GOT3 (cell line): ENCODE measurements at regions not wholly inside any gene's neighbourhood (a gene's known extent, or its start where the extent isn't known, plus 50 kb on each side); places are given as distances from the start of the nearest gene placed in this dataset.

Source experiments
- DNase-seq: peaks from one replicate; lab custom pipeline; 2025; ENCODE audit warnings: mixed read lengths; lab: John Stamatoyannopoulos, UW

GRCh38 chr14:76307786-76308780 is 67.9 kb upstream of the ESRRB start:
- DNase-seq, result no peak

DNA sequence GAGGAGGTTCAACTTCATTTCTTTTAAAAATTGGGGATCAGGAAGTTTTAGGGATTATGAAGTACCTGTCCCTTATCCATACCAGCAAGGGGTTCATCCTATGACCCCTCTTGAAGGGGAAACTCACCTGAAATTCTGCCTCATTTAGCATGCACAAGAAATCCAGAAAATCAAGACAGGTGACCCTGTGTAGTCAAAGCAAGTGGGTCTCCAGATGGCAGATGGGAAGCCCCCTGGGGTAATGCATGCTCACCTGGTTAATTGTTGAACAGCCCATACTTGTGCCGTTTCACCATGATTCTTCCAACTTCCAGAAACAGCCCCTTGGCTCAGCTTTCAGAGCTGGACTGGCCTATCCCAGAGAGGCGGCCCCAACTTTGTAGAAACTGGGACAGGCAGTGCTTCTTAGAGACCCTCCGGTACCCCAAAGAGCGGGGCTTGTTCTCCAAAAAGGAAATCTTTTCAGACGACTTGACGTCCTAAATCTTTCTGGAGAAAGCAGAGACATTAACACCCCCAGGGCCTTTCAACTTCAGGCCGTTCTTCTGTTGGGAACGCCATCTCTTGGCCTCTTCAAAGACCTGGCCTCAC is 66.3 kb upstream of the ESRRB start:
- no peak for DNase-seq

DNA sequence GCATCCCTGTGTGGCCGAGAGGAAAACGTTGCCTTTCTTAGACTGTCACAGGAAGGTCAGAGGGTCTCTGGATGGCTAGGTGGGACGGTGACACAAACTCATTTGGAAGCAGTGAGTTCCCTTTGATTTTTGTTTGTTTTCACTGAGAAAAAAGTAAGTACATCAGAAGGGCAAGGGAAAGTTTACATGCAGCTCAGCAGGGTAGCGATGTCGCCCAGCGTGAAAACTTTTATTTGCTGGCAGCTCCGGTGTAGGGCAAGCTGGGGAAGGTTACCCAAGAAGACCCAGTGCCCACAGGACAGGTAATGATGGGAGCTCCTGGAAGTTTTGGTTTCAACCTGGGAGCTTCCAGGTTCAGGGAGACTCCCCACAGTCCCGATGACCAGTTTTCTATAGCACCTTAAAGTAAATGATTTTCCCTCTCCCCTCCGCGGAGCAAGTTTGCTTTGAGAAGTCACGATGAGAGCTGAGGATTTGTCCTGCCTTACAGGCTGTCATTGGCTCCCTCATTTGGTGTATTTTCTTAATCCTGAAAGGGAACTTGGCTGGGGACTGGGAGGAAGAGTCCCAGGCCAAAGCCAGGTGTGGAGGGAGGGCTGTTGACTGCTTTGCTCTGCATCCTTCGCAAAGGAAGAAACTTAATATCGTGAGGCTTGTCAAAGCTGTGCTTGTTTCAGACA is 64.7 kb upstream of the ESRRB start:
- DNase-seq, result no peak

GRCh38 chr14:76312821-76313220 is 63.1 kb upstream of the ESRRB start:
- no peak for DNase-seq

DNA sequence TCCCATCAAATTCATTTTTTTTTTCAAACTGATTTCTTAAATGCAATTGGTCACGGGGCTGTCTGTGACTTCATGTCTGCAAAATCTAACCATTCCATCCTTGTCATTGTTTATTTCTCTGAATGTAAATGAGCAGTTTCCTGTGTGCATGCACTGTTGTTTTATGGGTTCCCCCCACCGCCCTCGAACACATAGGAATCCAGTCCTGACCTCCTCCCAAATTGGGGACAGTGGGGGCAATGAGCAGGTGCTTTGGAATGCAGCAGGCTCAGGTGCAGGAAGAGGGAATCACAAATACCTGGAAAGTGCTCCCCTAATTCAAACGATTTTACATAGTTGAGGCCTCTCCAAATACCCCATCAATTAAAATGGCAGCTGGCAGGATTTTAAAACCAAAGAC is 62.6 kb upstream of the ESRRB start:
- DNase-seq, result no peak

- DNase-seq, result no peak
Observed at GRCh38 chr14:76313852-76314251, 62.1 kb upstream of the ESRRB start.

DNA sequence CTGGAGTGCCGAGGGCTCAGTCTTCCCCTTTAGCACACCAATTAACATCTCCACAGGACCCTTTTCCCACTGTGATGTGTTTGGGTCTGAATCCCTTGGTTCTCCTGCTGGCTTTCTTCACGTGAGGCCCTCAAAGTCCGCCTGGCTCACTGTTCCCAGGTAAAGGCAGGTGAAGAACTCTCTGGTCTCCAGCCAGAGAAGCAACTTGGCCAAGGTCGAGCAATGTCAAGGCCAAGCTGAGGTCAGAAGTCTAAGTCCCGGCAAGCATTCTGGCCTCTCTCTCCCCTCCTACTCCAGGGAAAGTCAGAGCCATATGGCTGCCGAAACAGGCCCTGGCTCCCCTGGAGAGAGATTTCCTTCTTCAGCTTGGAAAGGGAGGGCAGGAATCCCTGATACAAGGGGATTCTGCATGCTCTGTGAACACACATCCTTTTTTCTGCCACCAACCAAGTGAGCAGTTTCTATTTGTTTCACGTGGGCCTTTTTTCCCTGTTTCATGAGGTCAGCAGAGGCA is 61.4 kb upstream of the ESRRB start:
- DNase-seq, result no peak

DNA sequence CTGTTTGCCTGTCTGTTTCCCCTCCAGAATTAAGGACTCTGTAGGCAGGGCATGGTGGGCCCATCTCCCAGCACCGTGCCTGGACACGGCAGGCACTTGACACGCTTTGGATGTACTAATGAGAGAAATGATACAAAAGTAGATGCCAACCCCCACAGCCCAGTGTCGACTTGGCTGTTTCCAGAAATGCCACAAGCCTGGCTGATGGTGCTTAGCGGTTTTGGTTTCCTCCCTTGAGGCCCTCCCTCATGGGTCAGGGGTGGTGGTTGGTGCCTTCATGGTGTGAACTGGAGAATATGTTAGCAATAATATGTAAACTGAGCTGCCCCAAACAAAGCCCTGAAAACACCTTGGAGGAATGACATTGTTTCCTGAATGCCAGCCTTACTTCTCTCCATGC is 55.5 kb upstream of the ESRRB start:
- no peak for DNase-seq

GRCh38 chr14:76320975-76321374 is 55.0 kb upstream of the ESRRB start:
- DNase-seq, result no peak

GRCh38 chr14:76322594-76323220 is 53.2 kb upstream of the ESRRB start:
- DNase-seq, result no peak

- no peak for DNase-seq
Observed at GRCh38 chr14:76323331-76324050, 52.4 kb upstream of the ESRRB start.

GRCh38 chr14:76324133-76324532 is 51.8 kb upstream of the ESRRB start:
- DNase-seq, result no peak
